GM18502 (cell line): ENCODE measurements at regions not wholly inside any gene's neighbourhood (a gene's known extent, or its start where the extent isn't known, plus 50 kb on each side); places are given as distances from the start of the nearest gene placed in this dataset.
"Not testable (repeated sequence)": the region's sequence is repeated elsewhere in the genome, so short reads cannot be mapped to it uniquely, and the experiment has no call there.

ENCODE experiments used
- ATAC-seq: cut with Tn5 transposase; IDR thresholded peaks from one replicate; pipeline ENCODE4 v1.9.1; 2021; ENCODE audit warnings: mild to moderate bottlenecking; ENCODE audit not compliant: unreplicated experiment, poor library complexity

DNA sequence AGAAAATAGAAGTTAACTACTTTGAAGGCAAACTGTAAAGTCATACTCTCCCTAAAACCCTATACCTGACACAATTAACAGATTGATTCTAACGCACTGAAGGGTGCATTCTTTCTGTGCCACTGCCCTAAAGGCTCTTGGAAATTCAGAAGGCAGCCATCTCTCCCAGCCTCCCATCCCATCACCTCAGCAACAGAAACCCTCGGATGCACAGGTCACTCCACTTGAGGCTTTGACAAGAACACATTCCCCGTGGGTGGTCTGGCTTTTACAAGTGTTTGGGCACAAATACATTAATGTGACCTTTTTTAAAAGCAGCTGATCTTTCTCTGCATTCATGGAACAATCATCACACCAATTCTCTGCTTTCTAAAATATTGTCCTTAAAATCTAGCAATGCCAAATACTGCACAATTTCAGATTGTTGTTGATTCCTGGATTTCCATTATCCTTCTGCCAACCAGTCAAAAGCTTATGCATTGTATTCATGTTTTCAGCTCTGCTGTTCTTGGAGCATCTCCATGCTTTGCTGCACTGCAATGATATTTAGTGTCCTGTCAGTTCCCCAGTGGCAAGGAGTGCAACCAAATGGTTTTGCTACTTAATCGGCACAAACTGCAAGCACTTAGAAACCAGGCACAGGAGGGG lies 175.6 kb downstream of the TMEM161B start:
- no peak for ATAC-seq

DNA sequence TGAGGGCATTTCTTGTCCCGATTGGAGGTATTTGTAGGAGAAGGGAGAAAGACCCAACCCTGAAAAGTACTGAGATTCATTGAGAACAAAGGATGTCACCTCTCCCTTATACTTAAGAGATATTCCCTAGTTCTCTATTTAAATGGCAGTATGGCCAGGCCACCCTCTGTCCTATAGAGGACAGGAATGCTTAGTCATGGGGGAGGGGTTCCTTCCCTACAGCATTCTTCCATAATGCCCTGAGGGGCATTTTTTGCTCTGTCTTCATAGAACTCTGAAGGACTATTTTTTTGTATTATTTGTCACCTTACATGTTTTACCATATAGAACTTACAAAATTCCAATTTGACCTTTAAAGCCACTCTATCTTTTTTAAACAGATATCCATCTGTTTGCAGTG lies 176.3 kb downstream of the TMEM161B start:
- no peak for ATAC-seq

DNA sequence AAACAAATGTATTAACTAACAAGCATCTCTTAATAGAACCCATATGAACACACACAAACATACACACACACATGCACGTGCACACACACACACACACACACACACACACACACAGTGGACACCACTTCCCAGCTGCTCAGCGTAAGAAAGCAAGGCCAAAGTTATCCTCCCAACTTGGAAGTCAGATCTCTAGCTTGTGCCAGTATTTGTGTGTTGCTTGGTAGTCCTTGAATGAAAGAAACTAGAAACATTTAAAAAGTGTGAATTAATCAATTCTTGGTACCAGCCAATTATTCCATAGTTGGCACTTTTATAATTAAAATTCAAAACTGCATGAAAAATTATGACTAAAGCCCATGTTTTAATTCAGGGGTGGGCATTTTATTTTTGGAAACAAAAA lies 178.1 kb downstream of the TMEM161B start:
- ATAC-seq, result no peak

DNA sequence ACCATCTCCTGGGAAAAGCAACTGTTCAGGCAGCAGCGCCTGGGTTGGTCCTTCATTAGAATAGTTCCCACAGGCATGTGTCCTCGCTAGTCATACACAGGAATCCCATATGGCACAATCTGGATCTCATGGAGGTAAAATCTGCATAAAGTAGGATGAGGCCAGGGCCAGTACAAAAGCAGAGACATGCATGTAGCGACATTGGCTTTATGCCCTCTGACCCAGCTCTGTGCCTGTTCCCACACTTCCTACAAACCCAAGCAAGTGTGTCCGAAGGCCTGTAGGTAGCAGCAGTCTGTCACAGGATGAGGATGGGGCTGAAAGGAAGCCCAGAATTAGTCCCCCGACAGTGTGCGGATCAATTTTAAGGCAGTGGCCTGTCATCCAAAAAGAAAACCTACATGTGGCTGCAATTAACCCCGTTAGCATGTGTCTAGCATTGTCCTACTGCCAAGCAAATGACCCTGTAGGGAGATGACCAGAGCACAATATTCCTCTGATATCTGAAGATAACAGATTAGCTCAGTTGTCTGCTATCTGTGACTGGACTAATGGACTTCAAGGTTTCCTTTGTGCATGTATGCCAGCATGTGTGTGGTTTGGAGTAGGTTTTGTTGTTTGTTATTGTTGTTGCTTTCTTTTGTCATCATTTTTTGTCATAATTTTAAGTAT lies 178.8 kb downstream of the TMEM161B start:
- ATAC-seq, result no peak

DNA sequence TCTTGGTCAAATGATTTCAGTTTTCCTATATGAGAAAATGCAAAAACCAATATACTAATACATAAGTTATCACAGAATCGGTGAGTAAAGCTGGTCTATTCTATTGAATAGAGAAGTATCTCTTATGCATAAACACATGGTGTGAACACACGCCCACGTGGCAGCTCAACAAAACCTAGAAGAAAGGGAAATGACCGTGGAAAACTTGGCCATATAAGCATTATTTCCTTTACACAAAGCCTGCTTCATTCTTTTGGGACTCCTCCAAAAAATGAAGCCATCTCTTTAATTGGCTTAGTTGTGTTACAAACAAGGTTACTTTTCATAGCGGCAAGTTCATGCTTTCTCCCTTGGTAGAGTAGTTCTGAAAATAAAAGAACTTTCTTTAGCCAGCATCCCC lies 183.2 kb downstream of the TMEM161B start:
- ATAC-seq, result no peak

DNA sequence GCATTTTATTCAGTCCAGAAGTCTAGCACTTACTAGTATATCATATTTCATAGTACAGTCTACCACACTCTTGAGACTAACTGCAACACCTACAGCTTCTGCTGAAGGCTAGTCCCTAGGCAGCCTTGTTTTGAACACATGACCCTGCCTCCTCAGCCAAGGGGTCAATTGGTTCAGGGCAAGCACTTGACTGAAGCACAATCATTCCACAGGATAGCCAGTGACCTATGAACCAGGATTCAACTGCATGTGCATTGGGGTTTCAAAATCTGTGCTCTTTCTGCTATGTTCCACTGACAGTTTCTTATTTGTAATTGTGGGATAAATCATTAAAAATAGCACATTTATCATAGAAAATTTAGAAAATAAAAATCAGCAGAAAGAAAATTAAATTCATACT lies 186.8 kb downstream of the TMEM161B start:
- no peak for ATAC-seq

DNA sequence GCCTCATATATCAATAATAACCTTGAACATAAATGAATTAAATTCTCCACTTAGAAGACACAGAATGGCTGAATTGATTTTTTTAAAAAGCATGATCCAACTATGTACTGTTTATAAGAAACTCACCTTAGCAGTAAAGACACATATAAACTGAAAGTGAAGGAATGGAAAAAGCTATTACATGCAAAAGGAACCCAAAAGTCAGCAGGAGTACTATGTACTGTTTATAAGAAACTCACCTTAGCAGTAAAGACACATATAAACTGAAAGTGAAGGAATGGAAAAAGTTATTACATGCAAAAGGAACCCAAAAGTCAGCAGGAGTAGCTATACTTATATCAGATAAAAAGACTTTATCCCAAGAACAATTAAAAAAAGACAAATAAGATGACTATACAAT lies 204.8 kb downstream of the TMEM161B start:
- ATAC-seq, result no peak

DNA sequence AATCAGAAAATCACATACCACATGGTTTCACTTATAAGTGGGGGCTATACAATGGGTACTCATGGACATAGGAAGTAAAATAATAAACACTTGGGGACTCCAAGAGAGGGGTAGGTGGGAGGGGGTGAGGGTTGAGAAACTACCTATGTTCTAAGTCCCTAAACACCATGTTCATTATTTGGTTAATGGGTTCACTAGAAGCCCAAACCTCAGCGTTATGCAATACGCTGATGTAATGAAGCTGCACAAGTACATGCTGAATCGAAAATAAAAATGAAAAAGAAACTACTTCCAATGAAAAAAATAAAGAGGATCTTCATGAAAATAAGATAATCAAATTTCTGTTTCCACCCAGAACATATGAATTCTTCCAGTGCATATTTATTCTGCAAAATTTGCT lies 208.5 kb downstream of the TMEM161B start:
- no peak for ATAC-seq

DNA sequence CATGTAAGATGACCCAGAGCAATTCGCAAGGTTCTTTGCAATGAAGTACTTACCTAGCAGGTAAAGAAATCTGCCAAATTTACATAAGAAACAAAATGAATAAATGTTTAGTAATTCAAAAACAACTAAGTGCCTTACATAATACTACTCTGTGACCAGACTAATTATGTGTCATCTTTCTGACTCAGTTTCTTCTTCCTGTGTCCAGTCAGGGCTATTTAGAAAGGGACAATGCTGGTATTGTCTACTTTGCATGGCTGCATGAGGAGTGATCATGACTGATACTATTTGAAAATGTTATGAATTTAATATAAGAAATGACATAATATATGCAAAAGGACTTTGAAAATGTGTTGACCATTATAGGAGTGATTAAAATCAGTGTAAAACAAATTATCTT lies 210.0 kb downstream of the TMEM161B start:
- no peak for ATAC-seq

DNA sequence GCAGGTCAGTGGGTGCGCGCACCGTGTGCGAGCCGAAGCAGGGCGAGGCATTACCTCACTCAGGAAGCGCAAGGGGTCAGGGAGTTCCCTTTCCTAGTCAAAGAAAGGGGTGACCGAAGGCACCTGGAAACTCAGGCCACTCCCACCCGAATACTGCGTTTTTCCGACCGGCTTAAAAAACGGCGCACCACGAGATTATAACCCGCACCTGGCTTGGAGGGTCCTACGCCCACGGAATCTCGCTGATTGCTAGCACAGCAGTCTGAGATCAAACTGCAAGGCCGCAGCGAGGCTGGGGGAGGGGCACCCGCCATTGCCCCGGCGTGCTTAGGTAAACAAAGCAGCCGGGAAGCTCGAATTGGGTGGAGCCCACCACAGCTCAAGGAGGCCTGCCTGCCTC lies 216.2 kb downstream of the TMEM161B start:
- not testable (repeated sequence) for ATAC-seq

DNA sequence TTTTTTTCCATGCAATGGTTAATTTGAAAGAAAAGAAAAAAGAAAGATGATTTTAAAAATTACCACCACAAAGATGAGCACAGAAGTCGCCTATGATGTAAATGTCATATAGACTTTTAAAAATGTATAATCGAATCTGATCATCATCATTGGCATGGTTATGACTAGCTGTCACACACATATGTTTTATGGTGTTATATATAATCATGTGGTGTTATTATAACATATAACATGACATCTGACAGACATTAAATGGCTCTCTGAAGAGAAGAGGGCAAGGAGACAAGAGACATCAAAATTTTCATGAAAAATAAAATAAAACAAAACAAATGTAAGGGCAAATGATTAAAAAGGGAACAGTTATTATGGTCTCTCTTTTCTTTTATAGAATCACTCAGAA lies 217.5 kb downstream of the TMEM161B start:
- no peak for ATAC-seq

DNA sequence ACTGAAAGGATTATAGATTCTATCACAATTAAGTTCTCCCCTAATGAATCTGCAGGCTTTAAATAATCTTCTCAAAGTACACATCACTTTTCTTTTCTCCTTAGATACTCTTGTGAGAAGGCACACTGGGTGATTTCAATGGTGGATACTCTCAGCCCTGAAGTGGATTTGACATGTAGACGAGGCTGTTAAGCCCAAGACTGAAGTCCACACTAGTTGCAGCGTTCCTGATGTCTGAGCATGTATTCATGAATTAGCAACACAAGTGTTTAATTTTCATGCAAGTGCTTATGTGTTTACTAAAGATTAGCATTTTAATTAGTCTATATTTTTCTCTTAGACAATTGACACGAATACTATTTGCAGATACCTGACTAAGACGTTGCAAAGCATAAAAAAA lies 218.9 kb downstream of the TMEM161B start:
- no peak for ATAC-seq

DNA sequence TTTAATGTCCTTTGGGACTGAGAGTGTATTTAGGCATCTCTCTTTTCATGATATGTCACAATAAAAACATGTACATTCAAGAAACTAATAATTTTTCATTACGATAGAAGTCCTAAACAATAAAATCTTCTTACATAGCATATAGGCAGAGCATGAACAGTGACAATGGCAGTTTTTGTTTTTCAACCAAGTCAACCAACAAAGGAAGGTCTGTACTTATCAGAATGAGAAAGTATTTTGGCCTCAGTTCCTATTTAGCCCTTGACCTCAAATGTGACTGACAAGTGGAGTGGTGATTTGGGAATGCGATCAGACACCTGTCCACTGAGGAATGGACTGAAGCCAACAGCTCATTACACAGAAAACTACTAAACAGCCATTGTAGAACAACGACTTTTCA lies 219.5 kb downstream of the TMEM161B start:
- no peak for ATAC-seq

DNA sequence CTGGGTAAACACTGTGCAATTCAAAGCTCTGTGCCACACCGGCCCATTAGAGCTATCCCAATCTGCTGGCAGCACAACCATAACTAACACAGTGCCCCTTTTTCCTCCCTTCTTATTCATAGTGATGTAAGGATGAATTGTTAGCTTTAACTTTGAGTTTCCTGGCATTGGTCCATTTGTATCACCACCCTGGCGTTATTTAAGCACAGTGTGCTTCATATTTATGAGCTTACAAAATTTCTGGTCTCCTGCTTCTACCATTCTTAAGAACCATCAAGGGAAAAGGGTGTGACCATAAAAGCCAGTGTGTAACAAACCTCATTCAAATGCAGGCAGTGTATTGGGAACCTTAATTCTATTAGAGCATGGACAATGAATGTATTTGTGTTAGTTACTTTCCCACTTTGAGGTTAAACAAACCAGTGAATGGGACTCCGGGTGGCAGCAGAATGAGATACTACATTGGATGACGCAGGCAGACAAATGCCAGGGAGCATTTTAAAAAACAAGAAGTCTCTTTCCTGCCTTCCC lies 222.6 kb downstream of the TMEM161B start:
- no peak for ATAC-seq

DNA sequence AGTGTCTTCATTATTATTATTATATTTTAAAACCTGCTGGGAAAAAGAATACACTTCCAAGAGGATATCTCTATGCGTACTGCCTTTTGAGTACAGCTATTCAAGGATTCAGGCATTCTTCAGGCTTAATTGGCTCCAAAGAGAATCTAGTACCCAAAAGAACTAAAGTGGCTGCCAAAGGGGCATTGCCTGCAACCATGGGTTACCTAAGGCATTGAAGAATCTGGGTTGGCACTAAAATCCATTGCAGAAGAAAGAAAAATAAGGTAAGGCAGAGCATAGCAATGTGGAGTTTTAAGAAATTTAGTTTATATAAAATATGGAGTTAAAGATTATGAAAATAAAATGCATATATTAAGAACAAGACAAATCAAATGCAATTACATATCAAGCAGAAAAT lies 223.5 kb downstream of the TMEM161B start:
- ATAC-seq, result no peak

DNA sequence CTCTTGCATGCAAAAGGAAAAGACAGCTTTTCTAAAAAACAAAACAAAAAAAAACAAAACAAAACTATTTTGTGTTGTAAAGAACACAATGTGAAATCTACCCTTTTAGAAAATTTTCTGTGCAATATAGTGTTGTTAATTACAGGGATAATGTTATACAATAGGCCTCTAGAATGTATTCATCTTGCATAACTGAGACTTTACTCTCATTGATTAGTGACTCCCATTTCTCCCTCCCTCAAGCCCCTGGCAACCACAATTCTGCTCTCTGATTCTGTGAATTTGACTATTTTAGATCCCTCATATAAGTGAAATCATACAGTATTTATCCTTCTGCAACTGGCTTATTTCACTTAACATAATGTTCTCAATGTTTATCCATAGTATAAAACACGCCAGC lies 234.1 kb downstream of the TMEM161B start:
- no peak for ATAC-seq

DNA sequence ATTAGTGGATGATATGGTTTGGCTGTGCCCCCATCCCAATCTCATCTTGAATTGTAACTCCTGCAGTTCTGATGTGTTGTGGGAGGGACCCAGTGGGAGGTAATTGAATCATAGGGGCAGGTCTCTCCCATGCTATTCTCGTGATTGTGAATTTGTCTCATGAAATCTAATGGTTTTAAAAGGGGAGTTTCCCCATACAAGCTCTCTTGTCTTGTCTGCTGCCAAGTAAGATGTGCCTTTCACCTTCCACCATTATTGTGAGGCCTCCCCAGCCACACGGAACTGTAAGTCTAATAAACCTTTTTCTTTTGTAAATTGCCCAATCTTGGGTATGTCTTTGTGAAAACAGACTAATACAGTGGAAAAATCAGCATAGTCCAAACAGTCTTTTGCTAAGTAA lies 235.5 kb downstream of the TMEM161B start:
- ATAC-seq, result no peak

DNA sequence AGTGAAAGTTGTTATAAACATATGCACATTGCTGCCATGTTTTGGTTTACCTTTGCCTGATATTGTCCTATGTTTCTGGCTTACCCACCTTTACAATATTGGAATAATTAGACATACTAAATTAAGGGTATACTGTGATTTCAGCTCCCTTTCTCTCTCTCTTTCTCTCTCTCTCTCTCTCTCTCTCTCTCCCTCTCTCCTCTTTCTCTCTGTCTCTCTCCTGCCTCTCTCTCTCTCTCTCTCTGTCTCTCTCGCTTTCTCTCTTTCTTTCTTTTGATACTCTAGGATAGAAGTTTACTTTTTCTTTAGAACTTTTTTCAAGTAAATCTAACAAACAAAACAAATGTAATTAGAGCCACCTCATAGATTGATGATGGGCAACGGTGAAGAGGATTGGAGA lies 239.6 kb downstream of the TMEM161B start:
- ATAC-seq, result no peak

DNA sequence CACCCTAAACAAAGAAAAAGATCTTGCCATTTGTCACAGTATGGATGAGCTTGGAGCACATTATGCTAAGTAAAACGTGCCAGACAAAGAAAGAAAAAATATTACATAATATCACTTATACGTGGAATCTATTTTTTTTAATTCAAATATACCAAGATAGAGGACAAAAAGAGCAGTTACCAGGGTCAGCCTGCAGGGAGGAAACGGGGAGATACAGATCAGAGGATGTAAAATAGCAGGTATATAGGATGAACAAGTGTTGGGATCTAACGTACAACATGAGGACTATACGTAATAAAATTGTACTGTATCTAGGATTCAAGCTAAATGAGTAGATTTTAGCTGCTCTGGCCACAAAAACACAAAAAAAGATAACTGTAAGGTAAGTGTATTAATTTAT lies 247.5 kb downstream of the TMEM161B start:
- no peak for ATAC-seq

DNA sequence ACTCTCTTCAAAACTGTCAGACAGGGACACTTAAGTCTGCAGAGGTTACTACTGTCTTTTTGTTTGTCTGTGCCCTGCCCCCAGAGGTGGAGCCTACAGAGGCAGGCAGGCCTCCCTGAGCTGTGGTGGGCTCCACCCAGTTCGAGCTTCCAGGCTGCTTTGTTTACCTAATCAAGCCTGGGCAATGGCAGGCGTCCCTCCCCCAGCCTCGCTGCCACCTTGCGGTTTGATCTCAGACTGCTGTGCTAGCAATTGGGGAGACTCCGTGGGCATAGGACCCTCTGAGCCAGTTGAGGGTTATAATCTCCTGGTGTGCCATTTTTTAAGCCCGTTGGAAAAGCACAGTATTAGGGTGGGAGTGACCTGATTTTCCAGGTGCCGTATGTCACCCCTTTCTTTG lies 253.7 kb downstream of the TMEM161B start:
- ATAC-seq, result not testable (repeated sequence)

DNA sequence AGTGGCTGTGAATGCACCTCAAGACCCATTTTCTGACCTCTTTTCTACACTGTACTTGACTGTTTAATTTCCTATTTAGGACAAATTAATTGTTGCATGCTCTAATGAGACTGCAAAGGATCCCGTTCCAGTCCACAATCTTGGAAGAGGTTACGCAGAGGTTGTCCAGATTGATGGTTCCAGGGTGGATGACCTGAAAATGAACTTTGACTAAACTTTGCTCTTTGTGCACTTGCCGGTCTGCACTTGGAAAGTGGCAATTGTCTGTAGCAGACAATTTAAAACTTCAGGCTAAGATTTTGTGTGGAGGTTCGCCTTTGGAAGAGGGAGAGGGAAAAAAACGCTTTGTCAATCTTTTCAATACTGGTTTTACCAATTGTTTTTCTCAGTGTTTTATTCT lies 267.8 kb downstream of the TMEM161B start:
- no peak for ATAC-seq

DNA sequence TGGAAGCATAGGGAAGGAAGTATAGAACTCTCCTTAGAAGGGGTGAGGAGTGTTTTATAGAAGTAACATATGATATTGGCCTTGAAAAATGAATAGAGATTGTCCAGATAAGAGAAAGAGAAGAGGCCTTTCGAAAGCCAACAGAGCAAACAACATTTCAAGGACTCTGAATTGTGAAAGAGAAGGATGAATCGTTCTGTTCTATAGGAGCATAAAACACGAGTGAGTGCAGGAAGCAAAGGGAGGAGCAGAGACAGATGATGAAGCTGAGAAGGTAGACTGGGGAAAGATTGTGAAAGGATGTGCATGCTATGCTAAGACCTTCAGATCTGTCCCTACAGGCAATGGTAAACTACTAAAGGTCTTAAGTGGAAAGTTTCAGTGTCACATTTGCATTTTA lies 271.0 kb downstream of the TMEM161B start:
- ATAC-seq, result no peak
